ENCODE measurements at regions not wholly inside any gene's neighbourhood (a gene's known extent, or its start where the extent isn't known, plus 50 kb on each side); places are given as distances from the start of the nearest gene placed in this dataset.

GRCh38 chr3:181403876-181404660, 307.7 kb upstream of the SOX2 start:
- TF ChIP-seq CTCF (IDR thresholded peaks at IDR 0.05): no peak
- no peak for TF ChIP-seq POLR2A (IDR thresholded peaks at IDR 0.05)

Measured in heart left ventricle (tissue), 13 donors.